HCT116 (cell line): ENCODE measurements at regions not wholly inside any gene's neighbourhood (a gene's known extent, or its start where the extent isn't known, plus 50 kb on each side); places are given as distances from the start of the nearest gene placed in this dataset.

Experiments
- EGR1 ChIP-seq: IDR thresholded peaks from 2 replicates; pipeline ENCODE4 v1.6.1; 2012; ENCODE audit warnings: low read depth
- TF ChIP-seq, protein P1 (sequence below), 3 experiments: fragments of 200-600 bp in 1 of 3; sonication (generic) in 1 of 3; IDR thresholded peaks in 2 of 3; conservative IDR thresholded peaks in 1 of 3; 2 replicates each; pipeline ENCODE4 v1.5.1; 2012 to 2017; ENCODE audit warnings: low read depth in 2 of 3, low read length in 2 of 3, antibody characterized with exemption in 1 of 3, borderline replicate concordance in 1 of 3, control low read depth in 1 of 3, mild to moderate bottlenecking in 1 of 3, mixed read lengths in 1 of 3, mixed run types in 1 of 3, moderate library complexity in 1 of 3; ENCODE audit not compliant: insufficient read depth in 1 of 3

DNA sequence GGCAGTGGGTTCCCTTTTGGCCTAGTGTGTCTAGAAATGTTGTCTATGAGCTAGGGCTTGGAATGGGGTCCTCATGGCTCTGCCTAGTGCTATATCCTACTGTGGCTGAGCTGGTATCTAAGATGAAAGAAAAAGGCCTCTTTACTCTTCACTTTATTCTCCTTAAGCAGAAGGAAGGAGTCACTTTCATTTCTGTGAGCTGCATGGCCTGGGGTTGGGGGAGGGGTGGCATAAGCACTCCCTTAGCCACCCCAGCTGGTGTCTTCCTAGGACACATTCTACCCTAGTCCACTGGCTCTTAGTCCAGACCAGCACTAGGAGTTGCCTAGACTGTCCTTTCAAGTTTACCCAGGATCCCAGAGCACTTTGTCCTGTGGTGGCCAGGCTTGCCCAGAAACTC is 1148.9 kb upstream of the CNTN5 start:
- TF ChIP-seq, protein P1, sequence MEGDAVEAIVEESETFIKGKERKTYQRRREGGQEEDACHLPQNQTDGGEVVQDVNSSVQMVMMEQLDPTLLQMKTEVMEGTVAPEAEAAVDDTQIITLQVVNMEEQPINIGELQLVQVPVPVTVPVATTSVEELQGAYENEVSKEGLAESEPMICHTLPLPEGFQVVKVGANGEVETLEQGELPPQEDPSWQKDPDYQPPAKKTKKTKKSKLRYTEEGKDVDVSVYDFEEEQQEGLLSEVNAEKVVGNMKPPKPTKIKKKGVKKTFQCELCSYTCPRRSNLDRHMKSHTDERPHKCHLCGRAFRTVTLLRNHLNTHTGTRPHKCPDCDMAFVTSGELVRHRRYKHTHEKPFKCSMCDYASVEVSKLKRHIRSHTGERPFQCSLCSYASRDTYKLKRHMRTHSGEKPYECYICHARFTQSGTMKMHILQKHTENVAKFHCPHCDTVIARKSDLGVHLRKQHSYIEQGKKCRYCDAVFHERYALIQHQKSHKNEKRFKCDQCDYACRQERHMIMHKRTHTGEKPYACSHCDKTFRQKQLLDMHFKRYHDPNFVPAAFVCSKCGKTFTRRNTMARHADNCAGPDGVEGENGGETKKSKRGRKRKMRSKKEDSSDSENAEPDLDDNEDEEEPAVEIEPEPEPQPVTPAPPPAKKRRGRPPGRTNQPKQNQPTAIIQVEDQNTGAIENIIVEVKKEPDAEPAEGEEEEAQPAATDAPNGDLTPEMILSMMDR (IDR thresholded peaks at IDR 0.05 in 2 of 3, conservative IDR thresholded peaks at IDR 0.05 in 1 of 3; ENCODE audit: borderline replicate concordance in 1 of 3, insufficient read depth in 1 of 3, low read depth in 2 of 3, low read length in 2 of 3) = no peak
- no peak for TF ChIP-seq EGR1
